Effector CD4-positive, alpha-beta T cell (primary cell): ENCODE measurements at regions not wholly inside any gene's neighbourhood (a gene's known extent, or its start where the extent isn't known, plus 50 kb on each side); places are given as distances from the start of the nearest gene placed in this dataset.
"Not testable (repeated sequence)": the region's sequence is repeated elsewhere in the genome, so short reads cannot be mapped to it uniquely, and the experiment has no call there.

Source experiments
- DNase-seq: peaks from one replicate; pipeline ENCODE4 v3.0.0-alpha.2; 2020

DNA sequence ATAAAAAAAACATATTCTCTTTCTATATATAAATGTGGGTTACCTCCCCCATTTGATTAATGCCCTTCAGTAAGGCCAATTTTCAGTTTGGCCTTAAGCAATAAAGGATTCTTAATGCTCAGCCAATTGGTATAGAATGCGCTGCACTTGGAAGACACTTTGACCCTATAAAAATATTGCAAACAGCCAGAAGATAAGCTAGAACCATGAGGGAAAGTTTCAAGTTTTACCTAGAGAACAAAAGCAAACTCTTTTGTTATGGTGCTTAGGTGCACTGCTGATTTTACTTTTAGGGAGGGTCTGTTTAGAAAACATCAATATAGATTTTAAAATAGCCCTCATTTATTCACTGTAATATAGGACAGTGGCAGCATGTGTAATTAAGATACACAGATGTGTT, 251.6 kb upstream of the SLC16A7 start:
- no peak for DNase-seq

GRCh38 chr12:59329462-59329861, 266.4 kb upstream of the SLC16A7 start:
- DNase-seq, result no peak

- DNase-seq, result not testable (repeated sequence)
Measured at GRCh38 chr12:59328395-59329075, 267.3 kb upstream of the SLC16A7 start.

- DNase-seq, result not testable (repeated sequence)
Measured at GRCh38 chr12:59326457-59326856, 269.4 kb upstream of the SLC16A7 start.

- DNase-seq, result no peak
Measured at GRCh38 chr12:59322473-59322872, 273.4 kb upstream of the SLC16A7 start.

- DNase-seq, result no peak
Measured at GRCh38 chr12:59321278-59321677, 274.6 kb upstream of the SLC16A7 start.

DNA sequence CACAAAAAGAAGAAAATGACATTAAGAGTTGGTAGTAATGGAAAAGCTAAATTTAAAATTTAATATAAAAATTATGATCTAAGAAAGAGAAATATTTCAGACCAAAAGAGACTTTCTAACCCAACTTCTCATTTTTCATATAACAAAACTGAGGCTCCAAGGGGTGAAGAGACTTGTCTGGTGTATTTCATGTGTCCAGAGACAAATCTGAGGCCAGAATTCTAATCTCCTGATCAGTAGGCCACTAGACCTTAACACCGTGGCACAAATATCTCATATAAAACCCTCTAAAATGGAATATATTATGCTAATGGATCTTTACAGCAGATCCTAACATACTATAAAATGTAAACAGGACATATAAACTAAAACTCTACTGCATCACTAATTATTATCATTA, 275.7 kb upstream of the SLC16A7 start:
- DNase-seq, result no peak

DNA sequence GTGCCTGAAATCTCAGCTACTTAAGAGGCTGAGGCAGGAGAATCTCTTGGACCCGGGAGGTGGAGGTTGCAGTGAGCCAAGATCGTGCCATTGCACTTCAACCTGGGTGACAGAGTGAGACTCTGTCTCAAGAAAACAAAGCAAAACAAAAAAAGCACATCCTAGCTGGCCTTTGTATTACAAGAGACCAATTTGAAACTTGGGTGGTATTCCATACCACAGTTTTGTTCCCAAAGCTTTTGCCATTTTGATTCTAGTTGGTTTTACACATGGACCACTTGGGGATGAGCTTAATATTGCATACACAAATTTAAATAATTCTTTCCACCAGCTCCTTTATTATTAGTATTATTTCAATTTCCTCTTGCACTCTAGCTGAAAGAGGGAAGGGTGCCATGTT, 276.9 kb upstream of the SLC16A7 start:
- DNase-seq, result no peak

DNA sequence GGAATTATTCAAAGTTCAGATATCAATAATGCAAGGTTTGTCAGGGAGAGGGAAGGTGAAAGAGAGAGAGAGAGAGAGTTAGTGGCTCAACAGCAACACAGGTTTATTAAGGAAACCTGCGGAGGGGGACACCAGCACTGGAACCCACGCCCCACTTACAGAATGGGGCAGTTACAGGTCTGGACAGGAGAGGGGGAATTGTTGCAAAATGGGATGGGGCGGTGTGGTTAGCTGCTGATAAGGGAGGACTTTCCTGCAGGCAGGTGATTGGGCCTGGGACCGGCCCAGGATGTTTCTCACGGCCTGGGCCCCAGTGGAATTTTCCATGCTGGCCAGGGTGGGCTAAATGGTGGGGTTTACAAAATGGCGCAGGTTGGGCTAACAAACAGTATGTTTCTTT, 278.2 kb upstream of the SLC16A7 start:
- DNase-seq, result no peak

DNA sequence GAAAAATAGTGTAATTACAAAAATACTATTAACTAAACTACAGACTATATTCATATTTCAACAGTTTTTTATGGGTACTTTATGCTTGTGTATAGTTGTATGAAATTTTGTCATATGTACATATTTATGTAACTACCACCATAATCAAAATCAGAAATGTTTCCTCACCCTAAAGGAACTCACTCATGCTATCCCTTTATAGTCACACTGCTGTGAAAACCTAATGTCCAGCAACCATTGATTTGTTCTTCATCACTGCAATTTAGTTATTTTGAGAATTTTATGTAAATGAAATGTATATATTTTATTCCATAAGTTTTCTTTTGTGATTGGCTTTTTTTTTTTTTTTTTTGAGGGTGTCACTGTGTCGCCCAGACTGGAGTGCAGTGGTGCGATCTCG, 278.9 kb upstream of the SLC16A7 start:
- DNase-seq, result no peak

GRCh38 chr12:59316354-59316753, 279.5 kb upstream of the SLC16A7 start:
- DNase-seq, result not testable (repeated sequence)

DNA sequence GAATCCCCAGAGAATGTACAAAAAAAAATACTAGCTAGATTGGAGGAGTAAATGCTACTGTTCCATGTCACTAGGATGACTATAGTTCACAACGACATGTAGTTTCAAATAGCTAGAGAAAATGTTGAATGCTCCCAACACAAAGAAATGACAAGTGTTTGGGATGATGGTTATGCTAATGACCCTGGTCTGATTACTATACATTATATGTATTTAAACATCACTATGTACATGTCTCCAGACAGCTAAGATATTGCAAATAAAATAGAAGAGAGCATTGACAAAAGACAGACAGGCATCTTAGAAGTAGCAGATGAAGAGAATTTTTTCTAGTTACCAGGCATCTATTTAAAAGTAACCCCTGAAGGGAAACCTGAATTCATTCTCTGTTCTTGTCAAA, 281.6 kb upstream of the SLC16A7 start:
- no peak for DNase-seq

- no peak for DNase-seq
Measured at GRCh38 chr12:59304077-59304721, 291.6 kb upstream of the SLC16A7 start.

DNA sequence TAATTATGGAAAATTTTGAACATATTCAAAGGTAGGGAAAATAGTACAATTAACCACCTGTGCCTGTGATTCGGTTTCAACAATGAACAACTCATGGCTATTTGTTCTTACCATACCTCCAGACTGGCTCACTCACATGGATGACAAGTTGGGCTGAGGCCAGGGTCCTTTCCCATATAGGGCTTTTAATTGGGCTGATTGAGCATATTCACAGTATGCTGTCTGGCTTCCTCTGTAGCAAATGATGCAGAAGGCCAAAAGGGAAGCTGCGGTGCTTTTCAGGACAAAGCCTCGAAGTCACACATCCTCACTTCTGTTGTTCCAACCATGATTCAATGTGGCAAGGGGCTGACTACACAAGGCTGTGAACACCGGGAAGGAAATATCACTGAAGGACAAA, 297.5 kb upstream of the SLC16A7 start:
- DNase-seq, result no peak

- DNase-seq, result no peak
Measured at GRCh38 chr12:59294221-59294620, 301.6 kb upstream of the SLC16A7 start.

DNA sequence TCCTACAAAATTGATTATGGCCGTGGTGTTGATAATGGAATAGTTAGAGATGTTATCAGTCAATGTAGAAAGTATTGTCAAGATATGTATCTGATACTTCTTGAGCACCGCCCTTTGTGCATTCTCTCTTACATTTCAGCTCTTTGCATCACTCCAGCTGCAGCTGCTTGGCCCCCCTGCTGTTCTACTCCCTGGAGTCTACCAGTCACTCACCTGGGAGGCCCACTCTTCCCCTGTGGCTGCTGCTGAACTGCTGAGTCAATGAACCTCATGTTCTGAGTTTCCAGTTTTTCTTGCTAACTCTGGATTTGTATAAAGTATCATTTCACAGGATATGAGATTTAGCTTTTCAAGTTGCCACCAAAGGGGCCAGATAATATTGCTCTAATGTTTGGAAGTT, 312.8 kb upstream of the SLC16A7 start:
- DNase-seq, result no peak

- not testable (repeated sequence) for DNase-seq
Measured at GRCh38 chr12:59273561-59273960, 322.3 kb upstream of the SLC16A7 start.

DNA sequence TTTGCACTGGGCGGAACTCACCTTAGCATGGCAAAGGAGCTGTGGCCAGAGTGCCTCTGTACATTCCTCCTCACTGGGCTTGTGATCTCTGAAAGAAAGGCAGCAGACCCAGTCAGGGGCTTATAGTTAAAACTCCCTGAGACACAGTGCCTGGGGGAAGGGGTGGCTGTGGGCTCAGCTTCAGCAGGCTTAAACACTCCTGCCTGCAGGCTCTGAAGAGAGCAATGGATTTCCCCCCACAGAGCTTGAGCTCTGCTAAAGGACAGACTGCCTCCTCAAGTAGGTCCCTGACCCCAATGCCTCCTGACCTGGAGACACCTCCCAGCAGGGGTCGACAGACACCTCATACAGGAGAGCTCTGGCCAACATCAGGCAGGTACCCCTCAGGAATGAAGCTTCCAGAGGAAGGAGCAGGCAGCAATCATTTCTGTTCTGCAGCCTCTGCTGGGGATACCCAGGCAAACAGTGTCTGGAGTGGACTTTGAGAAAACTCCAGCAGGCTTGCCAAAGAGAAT, 327.5 kb upstream of the SLC16A7 start:
- DNase-seq, result no peak

- DNase-seq, result no peak
Measured at GRCh38 chr12:59260202-59260601, 335.6 kb upstream of the SLC16A7 start.

GRCh38 chr12:59252731-59253130, 332.4 kb upstream of the LRIG3 start:
- DNase-seq, result no peak

DNA sequence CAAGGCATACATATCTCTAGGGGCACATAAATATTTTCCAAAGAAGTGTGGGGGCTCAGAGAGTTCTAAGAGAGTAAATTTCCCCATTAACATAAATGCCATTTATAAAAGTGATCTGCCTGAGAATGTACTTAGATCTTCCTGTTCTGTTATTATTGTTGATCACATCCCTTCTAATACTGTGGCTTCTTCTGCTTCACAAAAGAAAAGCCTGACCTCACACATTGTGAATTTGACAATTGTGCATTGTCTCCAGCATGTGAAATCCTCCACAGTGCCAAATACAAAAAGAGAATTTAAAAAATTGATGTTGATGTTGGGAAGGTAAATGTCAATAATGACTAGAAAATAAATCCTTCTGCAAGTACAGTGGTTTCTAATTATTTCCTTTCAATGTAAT, 330.5 kb upstream of the LRIG3 start:
- no peak for DNase-seq

- DNase-seq, result no peak
Measured at GRCh38 chr12:59240048-59240447, 319.7 kb upstream of the LRIG3 start.

- DNase-seq, result no peak
Measured at GRCh38 chr12:59234391-59234790, 314.1 kb upstream of the LRIG3 start.

DNA sequence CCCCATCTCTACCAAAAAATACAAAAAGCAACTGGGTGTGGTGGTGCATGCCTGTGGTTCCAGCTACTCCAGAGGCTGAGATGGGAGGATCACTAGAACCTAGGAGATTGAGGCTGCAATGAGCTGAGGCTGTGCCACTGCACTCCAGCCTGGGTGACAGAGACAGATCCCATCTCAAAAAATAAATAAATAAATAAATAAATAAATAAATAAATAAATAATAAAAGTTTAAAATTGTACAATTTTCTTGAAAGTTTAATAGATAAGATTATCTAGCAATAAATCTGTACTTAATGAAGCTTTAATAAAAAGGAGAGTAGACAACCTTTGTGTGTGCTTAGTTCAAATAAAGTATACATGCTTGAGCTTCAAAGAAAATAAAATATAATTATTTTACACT, 310.0 kb upstream of the LRIG3 start:
- no peak for DNase-seq

DNA sequence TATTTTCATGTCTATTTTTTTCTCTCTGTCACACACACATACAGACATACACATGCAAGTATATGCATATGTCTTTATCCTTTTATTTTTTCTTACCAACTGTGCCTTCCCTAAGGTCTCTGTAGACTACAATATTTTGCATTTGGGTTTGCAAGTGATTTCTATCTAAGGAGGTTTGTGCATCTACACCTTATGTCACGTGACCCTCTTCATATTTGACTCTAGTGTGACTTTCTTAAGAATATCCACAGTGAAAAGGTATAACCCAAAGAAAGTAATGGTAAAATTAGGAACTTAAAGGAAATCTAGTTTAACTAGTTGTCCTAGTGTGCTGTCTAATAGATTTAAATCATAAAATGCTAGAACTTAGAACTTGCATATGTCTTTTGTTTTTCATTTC, 298.8 kb upstream of the LRIG3 start:
- no peak for DNase-seq
